IMR-90 (cell line): ENCODE measurements at regions not wholly inside any gene's neighbourhood (a gene's known extent, or its start where the extent isn't known, plus 50 kb on each side); places are given as distances from the start of the nearest gene placed in this dataset.

Source experiments
- ATAC-seq: fragments of 200-7000 bp; cut with Tn5 transposase; 2 replicates; pipeline ENCODE4 v1.9.1; 2020; ENCODE audit warnings: low read depth, mild to moderate bottlenecking, moderate library complexity
- BruUV-seq: library from RNA; stranded (reverse); fragments of 400-500 nt; replicated peaks from 2 replicates; lab custom pipeline; 2021; lab: Mats Ljungman, UMichigan
- CTCF ChIA-PET: fragments of 300-600 bp; formaldehyde crosslinking; extraction: SDS; loops from one replicate; lab custom pipeline; 2021; ENCODE audit warnings: antibody characterized with exemption; lab: Yijun Ruan, JAX
- POLR2A ChIA-PET: fragments of 300-600 bp; sonication (Branson Sonifier 250); formaldehyde crosslinking; loops from one replicate; lab custom pipeline; 2022; ENCODE audit warnings: antibody characterized with exemption; ENCODE audit not compliant: unreplicated experiment; lab: Charles Lee
- DNase-seq: peaks from one replicate; pipeline ENCODE4 v3.0.0; 2013
- H2AFZ ChIP-seq: replicated peaks from 2 replicates; pipeline ENCODE3; 2013; ENCODE audit warnings: low read length, mild to moderate bottlenecking; ENCODE audit not compliant: poor library complexity
- H2AK5ac ChIP-seq: 2 replicates; pipeline ENCODE4 v1.6.1; 2013; ENCODE audit warnings: low read depth, low read length, inconsistent platforms
- H2AK9ac ChIP-seq: replicated peaks from 2 replicates; pipeline ENCODE3; 2013; ENCODE audit warnings: mild to moderate bottlenecking, low read depth, low read length, moderate library complexity; ENCODE audit not compliant: poor library complexity
- H2BK120ac ChIP-seq: 2 replicates; pipeline ENCODE4 v1.6.1; 2013; ENCODE audit warnings: low read depth, low read length, inconsistent platforms
- H2BK15ac ChIP-seq: 3 replicates; pipeline ENCODE4 v1.6.1; 2013; ENCODE audit warnings: low read depth, low read length, inconsistent platforms
- H2BK20ac ChIP-seq: 2 replicates; pipeline ENCODE4 v1.6.1; 2013; ENCODE audit warnings: low read depth, mild to moderate bottlenecking, inconsistent platforms, low read length, moderate library complexity
- H2BK5ac ChIP-seq: 2 replicates; pipeline ENCODE4 v1.6.1; 2013; ENCODE audit warnings: mild to moderate bottlenecking, low read depth, low read length, inconsistent platforms; ENCODE audit not compliant: poor library complexity, severe bottlenecking
- H3K14ac ChIP-seq: replicated peaks from 2 replicates; pipeline ENCODE4 v1.6.1; 2013; ENCODE audit warnings: low read depth, low read length, inconsistent platforms
- H3K18ac ChIP-seq: 2 replicates; pipeline ENCODE4 v1.6.1; 2013; ENCODE audit warnings: low read depth, low read length, control low read depth
- H3K23ac ChIP-seq: 2 replicates; pipeline ENCODE4 v1.6.1; 2013; ENCODE audit warnings: low read depth, low read length, inconsistent platforms
- H3K27ac ChIP-seq: 2 replicates; pipeline ENCODE4 v1.5.1; 2013; ENCODE audit warnings: mild to moderate bottlenecking, control low read depth, low read length; ENCODE audit not compliant: insufficient read depth
- H3K27me3 ChIP-seq: 2 replicates; pipeline ENCODE4 v1.6.1; 2013; ENCODE audit warnings: low read length; ENCODE audit not compliant: control insufficient read depth, insufficient read depth
- H3K36me3 ChIP-seq: 2 replicates; pipeline ENCODE4 v1.6.1; 2013; ENCODE audit warnings: low read length, mixed read lengths; ENCODE audit not compliant: control insufficient read depth, insufficient read depth
- H3K4ac ChIP-seq: 2 replicates; pipeline ENCODE4 v1.6.1; 2013; ENCODE audit warnings: low read depth, low read length, inconsistent platforms
- H3K4me1 ChIP-seq: 2 replicates; pipeline ENCODE4 v1.6.1; 2013; ENCODE audit warnings: low read length, mixed read lengths; ENCODE audit not compliant: control insufficient read depth, insufficient read depth
- H3K4me2 ChIP-seq: 2 replicates; pipeline ENCODE4 v1.6.1; 2013; ENCODE audit warnings: low read depth, mild to moderate bottlenecking, control low read depth, low read length, moderate library complexity
- H3K4me3 ChIP-seq: 2 replicates; pipeline ENCODE4 v1.5.1; 2013; ENCODE audit warnings: low read depth, mild to moderate bottlenecking, control low read depth, low read length, moderate library complexity; ENCODE audit not compliant: insufficient read depth
- H3K56ac ChIP-seq: 2 replicates; pipeline ENCODE4 v1.6.1; 2013; ENCODE audit warnings: low read length, inconsistent platforms; ENCODE audit not compliant: insufficient read depth; ENCODE audit errors: extremely low read depth
- H3K79me1 ChIP-seq, 2 experiments: 2 replicates each; pipeline ENCODE4 v1.6.1; 2013; ENCODE audit warnings: low read length in 2 of 2, inconsistent platforms in 1 of 2, low read depth in 1 of 2
- H3K9ac ChIP-seq: 2 replicates; pipeline ENCODE4 v1.6.1; 2013; ENCODE audit warnings: low read depth, low read length, control low read depth
- H3K9me1 ChIP-seq: 2 replicates; pipeline ENCODE4 v1.6.1; 2013; ENCODE audit warnings: low read length, inconsistent platforms; ENCODE audit not compliant: insufficient read depth
- H3K9me3 ChIP-seq: 2 replicates; pipeline ENCODE4 v1.6.1; 2013; ENCODE audit warnings: low read length; ENCODE audit not compliant: control insufficient read depth, insufficient read depth
- H4K20me1 ChIP-seq: 2 replicates; pipeline ENCODE4 v1.6.1; 2013; ENCODE audit warnings: low read length, inconsistent platforms; ENCODE audit not compliant: insufficient read depth
- H4K5ac ChIP-seq: 2 replicates; pipeline ENCODE4 v1.6.1; 2013; ENCODE audit warnings: mild to moderate bottlenecking, low read depth, low read length, control low read depth
- H4K8ac ChIP-seq, 2 experiments: 2 replicates each; pipeline ENCODE4 v1.6.1; 2013; ENCODE audit warnings: low read depth in 2 of 2, low read length in 2 of 2, control low read depth in 1 of 2, inconsistent platforms in 1 of 2
- H4K91ac ChIP-seq: 2 replicates; pipeline ENCODE4 v1.6.1; 2013; ENCODE audit warnings: low read depth, low read length, inconsistent platforms; ENCODE audit not compliant: insufficient read depth
- MAFK ChIP-seq: IDR thresholded peaks from 2 replicates; pipeline ENCODE4 v1.6.1; 2012; ENCODE audit warnings: low read depth, low read length, improper control_type of control experiment
- NFE2L2 ChIP-seq: fragments of 150-350 bp; IDR thresholded peaks from 2 replicates; pipeline ENCODE4 v1.6.1; 2016; ENCODE audit warnings: low read depth, mild to moderate bottlenecking, low read length
- USF2 ChIP-seq: fragments of 150-350 bp; IDR thresholded peaks from 2 replicates; pipeline ENCODE4 v1.6.1; 2017; ENCODE audit warnings: mild to moderate bottlenecking, antibody characterized with exemption, low read length, low read depth
- WGBS, 2 experiments: methylation state at CpG; one replicate each; pipeline versions ENCODE4 v1.1.5 to v1.1.7; 2013; ENCODE audit warnings: missing lambda C conversion rate in 2 of 2; ENCODE audit not compliant: insufficient read length in 1 of 2; ENCODE audit errors: extremely low coverage in 2 of 2; 5-methylcytosine and 5-hydroxymethylcytosine counted together
- dilution Hi-C: fragments of 300-500 bp; cut with HindIII; formaldehyde crosslinking; loops from one replicate; pipeline ENCODE4 v1.14.3; 2018; ENCODE audit warnings: low sequenced_read_pairs; ENCODE audit not compliant: unreplicated experiment
- in situ Hi-C: fragments of 300-500 bp; cut with MboI; formaldehyde crosslinking; loops from 3 replicates; pipeline ENCODE4 v1.14.3; 2019; ENCODE audit warnings: low sequenced_read_pairs, inconsistent platforms, mixed read lengths
- intact Hi-C: fragments of 100-400 bp; cut with micrococcal nuclease; formaldehyde crosslinking; loops from 2 replicates; pipeline ENCODE4 v1.10.0; 2022
- TF ChIP-seq, protein P1 (sequence below): conservative IDR thresholded peaks from 2 replicates; pipeline ENCODE4 v1.5.1; 2012; ENCODE audit warnings: mild to moderate bottlenecking, low read depth, low read length, improper control_type of control experiment

GRCh38 chrX:40148385-40149285 lies 50.9 kb upstream of the BCOR start (continued):
- no peak for TF ChIP-seq NFE2L2

- Histone ChIP-seq H3K36me3 (no peaks in the 10 kb centered on the region), H3K4me1 (no peaks in the 10 kb centered on the region), H3K4me3 (no peak overlapping the region), H4K5ac (no peak overlapping the region), H2BK5ac (no peak overlapping the region), H3K9ac (no peak overlapping the region), H2BK20ac (no peak overlapping the region), H4K91ac (no peak overlapping the region), H4K20me1 (no peaks in the 10 kb centered on the region), H3K79me1 (no peaks in the 10 kb centered on the region), H2AFZ (no peak overlapping the region), H2BK120ac (no peak overlapping the region), H3K9me1 (no peaks in the 10 kb centered on the region), H4K8ac (no peak overlapping the region), H3K4ac (no peak overlapping the region), H3K9me3 (no peaks in the 10 kb centered on the region; the same call in 1 of the 2 replicates), H3K23ac (no peak overlapping the region), H3K18ac (no peak overlapping the region), H3K27ac (no peak overlapping the region), H2AK9ac (no peak overlapping the region), H2BK15ac (no peak overlapping the region), H3K27me3 (peaks cover 28% of the 10 kb centered on the region), H3K56ac (no peak overlapping the region), H2AK5ac (no peak overlapping the region), H3K4me2 (no peak overlapping the region), H3K14ac (no peak overlapping the region)
- intact Hi-C loops = no loop called here
- DNase-seq = no peak
- in situ Hi-C loops = no loop called here
- no peak for ATAC-seq
- dilution Hi-C loops = no loop called here
- 58% methylated on average over 6 of the region's 22 CpGs; no CpG with 5 or more reads in 1 of the 2 experiments for WGBS, 2 experiments
- POLR2A ChIA-PET = no interaction called here
- CTCF ChIA-PET = no interaction called here
- no TSS peak for BruUV-seq
- TF ChIP-seq NFE2L2 (no peak), USF2 (no peak), MAFK (no peak)
- TF ChIP-seq, protein P1, sequence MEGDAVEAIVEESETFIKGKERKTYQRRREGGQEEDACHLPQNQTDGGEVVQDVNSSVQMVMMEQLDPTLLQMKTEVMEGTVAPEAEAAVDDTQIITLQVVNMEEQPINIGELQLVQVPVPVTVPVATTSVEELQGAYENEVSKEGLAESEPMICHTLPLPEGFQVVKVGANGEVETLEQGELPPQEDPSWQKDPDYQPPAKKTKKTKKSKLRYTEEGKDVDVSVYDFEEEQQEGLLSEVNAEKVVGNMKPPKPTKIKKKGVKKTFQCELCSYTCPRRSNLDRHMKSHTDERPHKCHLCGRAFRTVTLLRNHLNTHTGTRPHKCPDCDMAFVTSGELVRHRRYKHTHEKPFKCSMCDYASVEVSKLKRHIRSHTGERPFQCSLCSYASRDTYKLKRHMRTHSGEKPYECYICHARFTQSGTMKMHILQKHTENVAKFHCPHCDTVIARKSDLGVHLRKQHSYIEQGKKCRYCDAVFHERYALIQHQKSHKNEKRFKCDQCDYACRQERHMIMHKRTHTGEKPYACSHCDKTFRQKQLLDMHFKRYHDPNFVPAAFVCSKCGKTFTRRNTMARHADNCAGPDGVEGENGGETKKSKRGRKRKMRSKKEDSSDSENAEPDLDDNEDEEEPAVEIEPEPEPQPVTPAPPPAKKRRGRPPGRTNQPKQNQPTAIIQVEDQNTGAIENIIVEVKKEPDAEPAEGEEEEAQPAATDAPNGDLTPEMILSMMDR = no peak
Measured at GRCh38 chrX:40147971-40148370, 50.2 kb upstream of the BCOR start.
